Endothelial cell of umbilical vein (primary cell): ENCODE measurements at regions not wholly inside any gene's neighbourhood (a gene's known extent, or its start where the extent isn't known, plus 50 kb on each side); places are given as distances from the start of the nearest gene placed in this dataset.
"Not testable (repeated sequence)": the region's sequence is repeated elsewhere in the genome, so short reads cannot be mapped to it uniquely, and the experiment has no call there.

Experiments
- GATA2 ChIP-seq: IDR thresholded peaks from 2 replicates; pipeline ENCODE4 v1.7.0; 2011; ENCODE audit warnings: low read depth, mild to moderate bottlenecking, moderate library complexity, mixed read lengths, low read length; ENCODE audit not compliant: insufficient read length, insufficient read depth
- POLR2A ChIP-seq: IDR thresholded peaks from 2 replicates; pipeline ENCODE4 v1.6.1; 2012; ENCODE audit warnings: low read depth, mild to moderate bottlenecking, control low read depth, low read length

DNA sequence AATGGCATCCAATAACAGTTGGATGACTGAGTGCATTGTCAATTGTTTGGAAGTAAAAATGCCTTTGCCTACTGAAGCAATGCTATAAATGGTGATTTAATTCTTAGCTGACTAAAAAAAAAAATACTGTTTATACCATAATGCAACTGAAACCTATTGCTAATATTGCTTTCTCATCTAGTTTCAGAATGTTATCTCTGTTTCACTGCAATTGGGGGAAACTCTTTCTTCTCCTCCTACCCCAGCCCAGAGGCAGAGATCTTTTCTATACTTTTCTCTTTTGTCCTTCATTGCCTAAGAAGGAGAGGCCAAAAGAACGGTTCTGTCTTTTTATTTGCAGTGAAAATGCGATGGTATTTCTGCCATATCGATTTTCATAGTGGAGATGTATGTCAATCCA lies 242.5 kb downstream of the ZNF92 start:
- not testable (repeated sequence) for TF ChIP-seq GATA2, POLR2A
